ENCODE measurements at regions not wholly inside any gene's neighbourhood (a gene's known extent, or its start where the extent isn't known, plus 50 kb on each side); places are given as distances from the start of the nearest gene placed in this dataset.

DNA sequence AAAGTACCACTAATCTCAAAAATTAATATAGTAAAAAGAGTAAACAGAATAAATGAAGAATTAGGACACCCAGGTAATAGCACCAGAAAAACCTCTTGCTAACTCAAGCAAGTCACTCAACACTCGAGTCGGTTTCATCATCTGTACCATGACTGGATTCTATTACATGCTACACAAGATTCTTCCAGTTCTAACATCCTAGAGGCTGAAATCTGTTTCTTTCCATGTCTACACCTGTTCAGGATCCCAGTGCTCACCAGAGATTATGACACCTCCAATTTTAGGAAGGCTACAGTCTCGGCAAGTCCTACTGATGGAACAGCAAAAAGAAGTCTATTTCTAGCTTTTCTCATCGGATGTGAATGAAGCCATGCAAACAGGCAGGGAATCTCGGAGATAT lies 95.3 kb upstream of the ANK3 start:
- TF ChIP-seq, protein P1, sequence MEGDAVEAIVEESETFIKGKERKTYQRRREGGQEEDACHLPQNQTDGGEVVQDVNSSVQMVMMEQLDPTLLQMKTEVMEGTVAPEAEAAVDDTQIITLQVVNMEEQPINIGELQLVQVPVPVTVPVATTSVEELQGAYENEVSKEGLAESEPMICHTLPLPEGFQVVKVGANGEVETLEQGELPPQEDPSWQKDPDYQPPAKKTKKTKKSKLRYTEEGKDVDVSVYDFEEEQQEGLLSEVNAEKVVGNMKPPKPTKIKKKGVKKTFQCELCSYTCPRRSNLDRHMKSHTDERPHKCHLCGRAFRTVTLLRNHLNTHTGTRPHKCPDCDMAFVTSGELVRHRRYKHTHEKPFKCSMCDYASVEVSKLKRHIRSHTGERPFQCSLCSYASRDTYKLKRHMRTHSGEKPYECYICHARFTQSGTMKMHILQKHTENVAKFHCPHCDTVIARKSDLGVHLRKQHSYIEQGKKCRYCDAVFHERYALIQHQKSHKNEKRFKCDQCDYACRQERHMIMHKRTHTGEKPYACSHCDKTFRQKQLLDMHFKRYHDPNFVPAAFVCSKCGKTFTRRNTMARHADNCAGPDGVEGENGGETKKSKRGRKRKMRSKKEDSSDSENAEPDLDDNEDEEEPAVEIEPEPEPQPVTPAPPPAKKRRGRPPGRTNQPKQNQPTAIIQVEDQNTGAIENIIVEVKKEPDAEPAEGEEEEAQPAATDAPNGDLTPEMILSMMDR (IDR thresholded peaks at IDR 0.05), result no peak
- no peak for TF ChIP-seq POLR2A (IDR thresholded peaks at IDR 0.05)
